ENCODE measurements at regions not wholly inside any gene's neighbourhood (a gene's known extent, or its start where the extent isn't known, plus 50 kb on each side); places are given as distances from the start of the nearest gene placed in this dataset.

DNA sequence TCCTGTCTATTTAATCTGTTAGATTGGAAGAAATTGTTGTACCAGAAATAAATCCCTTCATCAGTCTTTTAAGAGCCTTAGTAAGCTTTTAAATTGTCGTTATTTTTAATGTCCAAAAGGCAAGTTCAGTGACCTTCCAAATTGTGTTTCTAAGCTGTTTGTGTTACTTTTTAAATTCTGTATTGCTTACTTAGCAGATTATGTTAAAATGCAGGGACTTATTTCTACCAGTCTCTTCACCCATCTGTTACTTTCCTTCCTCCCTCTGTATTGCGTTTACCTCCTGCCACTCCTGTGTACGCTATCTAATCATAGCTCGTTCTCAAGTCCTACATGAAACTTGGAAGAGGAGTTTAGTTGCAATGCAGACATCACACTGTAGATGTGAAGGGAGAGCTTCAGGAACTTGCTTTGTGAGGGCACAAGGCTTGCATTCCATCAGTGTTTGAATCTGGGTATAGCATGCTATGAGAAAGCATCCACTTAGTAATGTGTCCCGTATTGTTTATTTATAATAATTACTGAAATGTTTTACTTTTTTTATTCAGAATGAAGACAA, 406.5 kb upstream of the RGS6 start:
- no peak overlapping the region for H3K4me3 ChIP-seq (ENCODE audit: low read depth, low read length)

- H3K4me3 ChIP-seq (ENCODE audit: low read depth, low read length), result no peak overlapping the region
These were observed 405.8 kb upstream of the RGS6 start for GRCh38 chr14:71526388-71526787.

DNA sequence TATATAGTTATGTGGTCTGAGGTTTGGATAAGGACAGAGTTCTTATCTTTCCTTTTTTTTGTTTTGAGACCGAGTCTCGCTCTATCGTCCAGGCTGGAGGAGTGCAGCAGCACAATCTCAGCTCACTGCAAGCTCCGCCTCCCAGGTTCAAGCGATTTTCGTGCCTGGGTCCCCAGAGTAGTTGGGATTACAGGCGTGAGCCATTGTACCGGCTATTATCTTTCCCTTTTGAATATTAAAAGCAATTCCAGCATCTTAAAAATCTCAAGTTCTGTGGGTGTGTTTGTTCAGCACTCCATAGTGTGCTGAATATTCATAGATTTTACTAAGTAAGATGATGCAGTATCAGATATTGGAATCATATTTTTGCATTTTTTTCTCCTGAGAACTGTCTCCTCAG, 404.4 kb upstream of the RGS6 start:
- H3K4me3 ChIP-seq (ENCODE audit: low read depth, low read length), result no peak overlapping the region

DNA sequence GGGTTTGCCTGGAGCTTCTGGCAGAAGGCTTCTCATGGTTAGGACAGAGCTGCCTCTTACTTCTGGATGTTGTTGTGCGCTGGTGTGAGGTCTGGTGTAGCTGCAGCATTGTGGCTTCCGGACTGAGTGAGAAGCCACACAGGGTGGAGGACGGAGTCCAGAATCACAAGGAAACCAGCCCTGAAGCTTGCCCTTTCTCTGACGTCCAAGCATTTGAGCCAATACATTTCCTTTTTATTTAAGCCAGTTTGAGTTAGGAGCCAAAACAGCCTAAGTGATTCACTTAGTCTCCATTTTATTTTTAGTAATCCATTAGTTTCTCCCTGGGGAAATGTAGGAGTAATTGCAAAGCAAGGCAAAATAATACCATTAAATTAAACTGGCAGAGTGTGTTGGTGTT, 402.4 kb upstream of the RGS6 start:
- no peak overlapping the region for H3K4me3 ChIP-seq (ENCODE audit: low read depth, low read length)

DNA sequence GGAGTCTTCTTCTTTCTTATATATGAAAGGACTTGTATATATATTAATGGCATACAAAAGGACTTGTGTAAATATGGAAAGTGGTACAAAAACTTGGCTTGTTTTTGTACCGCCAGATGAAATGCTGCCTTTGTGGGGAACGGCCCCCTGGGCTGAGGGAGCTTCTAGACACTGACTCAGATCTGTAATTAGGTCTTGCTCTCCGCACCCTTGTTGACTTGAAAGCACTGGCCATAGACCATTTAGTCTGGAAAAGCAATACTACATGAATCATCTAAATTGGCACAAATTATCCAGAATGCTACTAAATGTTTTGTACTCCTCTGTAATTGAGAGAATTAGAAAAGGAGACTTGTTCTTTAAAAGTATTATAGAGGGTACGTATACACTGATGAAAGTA, 399.9 kb upstream of the RGS6 start:
- no peak overlapping the region for H3K4me3 ChIP-seq (ENCODE audit: low read depth, low read length)

GRCh38 chr14:71532790-71533189, 399.4 kb upstream of the RGS6 start:
- H3K4me3 ChIP-seq (ENCODE audit: low read depth, low read length), result no peak overlapping the region

DNA sequence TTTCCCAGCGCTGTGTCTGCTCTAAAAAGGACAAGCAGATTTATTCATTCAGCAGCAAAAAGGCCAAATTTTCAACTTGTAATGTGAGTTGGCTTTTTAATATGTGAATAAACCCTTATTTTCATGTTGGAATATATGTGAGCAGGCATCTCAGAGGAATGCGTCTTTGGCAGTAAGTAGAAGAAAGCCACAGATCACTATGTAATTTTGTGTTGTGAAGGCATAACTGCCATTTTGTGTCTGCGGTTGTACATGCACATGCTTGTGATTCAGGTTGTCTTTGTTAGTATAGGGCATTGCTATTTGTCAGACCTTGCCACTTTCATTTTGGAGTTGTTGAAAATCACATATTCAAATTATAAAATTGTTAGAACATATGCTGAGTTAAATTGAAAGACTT, 398.8 kb upstream of the RGS6 start:
- no peak overlapping the region for H3K4me3 ChIP-seq (ENCODE audit: low read depth, low read length)

GRCh38 chr14:71533800-71534199, 398.4 kb upstream of the RGS6 start:
- no peak overlapping the region for H3K4me3 ChIP-seq (ENCODE audit: low read depth, low read length)

- no peak overlapping the region for H3K4me3 ChIP-seq (ENCODE audit: low read depth, low read length)
These were observed 397.7 kb upstream of the RGS6 start for GRCh38 chr14:71534506-71534905.

DNA sequence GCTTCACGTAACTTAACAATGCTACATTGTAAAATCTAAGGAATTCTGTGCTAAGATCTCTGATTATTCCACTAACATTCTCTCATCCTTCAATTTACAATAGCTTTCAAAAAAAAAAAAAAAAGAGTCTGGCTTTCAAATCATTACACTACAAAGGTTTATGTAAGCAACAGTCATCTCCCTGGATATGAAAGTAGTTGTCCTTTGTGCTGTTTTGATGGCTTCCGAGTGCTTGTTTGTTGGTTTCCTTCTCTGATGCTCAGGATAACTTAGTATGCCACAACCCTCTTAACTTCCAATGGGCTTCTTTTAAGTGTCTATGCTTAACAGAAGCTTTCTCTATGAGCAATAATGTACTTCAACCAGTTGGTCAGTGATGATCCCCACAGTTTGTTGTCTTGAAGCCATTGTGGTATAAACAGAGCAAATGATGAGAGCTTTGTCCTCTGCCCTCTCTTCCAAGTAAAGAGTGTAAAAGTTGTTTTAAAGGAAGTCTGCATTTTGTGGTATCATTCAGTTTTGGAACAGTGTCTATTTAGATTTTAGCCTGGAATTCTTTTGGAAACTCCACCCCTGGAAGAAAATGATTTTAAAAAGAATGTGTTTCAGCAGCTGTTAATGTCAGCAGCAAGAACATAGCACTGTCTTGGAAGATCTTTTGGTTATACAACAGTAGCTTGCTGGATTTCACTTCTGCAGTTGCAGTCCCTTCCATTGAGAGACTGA, 396.1 kb upstream of the RGS6 start:
- no peak overlapping the region for H3K4me3 ChIP-seq (ENCODE audit: low read depth, low read length)

GRCh38 chr14:71536927-71537772, 395.1 kb upstream of the RGS6 start:
- H3K4me3 ChIP-seq (ENCODE audit: low read depth, low read length), result no peak overlapping the region

GRCh38 chr14:71538288-71538687, 393.9 kb upstream of the RGS6 start:
- no peak overlapping the region for H3K4me3 ChIP-seq (ENCODE audit: low read depth, low read length)

GRCh38 chr14:71538938-71539649, 393.1 kb upstream of the RGS6 start:
- no peak overlapping the region for H3K4me3 ChIP-seq (ENCODE audit: low read depth, low read length)

- no peak overlapping the region for H3K4me3 ChIP-seq (ENCODE audit: low read depth, low read length)
These were observed 392.5 kb upstream of the RGS6 start for GRCh38 chr14:71539650-71540285.

GRCh38 chr14:71541271-71541670, 391.0 kb upstream of the RGS6 start:
- no peak overlapping the region for H3K4me3 ChIP-seq (ENCODE audit: low read depth, low read length)

DNA sequence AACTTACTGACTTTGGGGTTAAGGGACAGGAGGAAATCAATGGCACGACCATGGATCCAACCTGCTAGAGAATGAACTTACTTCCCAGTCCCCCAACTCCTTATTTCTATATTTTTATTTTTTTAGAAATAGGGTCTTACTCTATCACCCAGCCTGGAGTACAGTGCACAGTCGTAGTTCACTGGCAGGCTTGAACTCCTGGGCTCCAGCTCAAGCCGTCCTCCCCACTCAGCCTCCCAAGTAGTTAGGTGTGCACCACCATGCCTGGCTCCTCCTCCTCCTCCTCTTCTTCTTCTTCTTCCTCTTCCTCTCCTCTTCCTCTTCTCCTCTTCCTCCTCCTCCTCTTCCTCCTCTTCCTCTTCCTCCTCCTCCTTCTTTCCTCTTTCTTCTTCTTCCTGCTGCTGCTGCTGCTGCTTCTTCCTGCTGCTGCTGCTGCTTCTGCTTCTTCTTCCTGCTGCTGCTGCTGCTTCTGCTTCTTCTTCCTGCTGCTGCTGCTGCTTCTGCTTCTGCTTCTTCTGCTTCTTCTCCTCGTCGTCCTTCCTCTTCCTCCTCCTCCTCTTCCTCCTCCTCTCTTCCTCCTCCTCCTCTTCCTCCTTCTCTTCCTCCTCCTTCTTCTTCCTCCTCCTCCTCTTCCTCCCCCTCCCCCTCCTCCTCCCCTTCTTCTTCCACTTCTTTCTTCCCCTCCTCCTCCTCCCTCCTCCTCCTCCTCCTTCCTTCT, 390.1 kb upstream of the RGS6 start:
- no peak overlapping the region for H3K4me3 ChIP-seq (ENCODE audit: low read depth, low read length)

GRCh38 chr14:71549421-71550050, 382.7 kb upstream of the RGS6 start:
- no peak overlapping the region for H3K4me3 ChIP-seq (ENCODE audit: low read depth, low read length)

- no peak overlapping the region for H3K4me3 ChIP-seq (ENCODE audit: low read depth, low read length)
These were observed 381.9 kb upstream of the RGS6 start for GRCh38 chr14:71550367-71550766.

DNA sequence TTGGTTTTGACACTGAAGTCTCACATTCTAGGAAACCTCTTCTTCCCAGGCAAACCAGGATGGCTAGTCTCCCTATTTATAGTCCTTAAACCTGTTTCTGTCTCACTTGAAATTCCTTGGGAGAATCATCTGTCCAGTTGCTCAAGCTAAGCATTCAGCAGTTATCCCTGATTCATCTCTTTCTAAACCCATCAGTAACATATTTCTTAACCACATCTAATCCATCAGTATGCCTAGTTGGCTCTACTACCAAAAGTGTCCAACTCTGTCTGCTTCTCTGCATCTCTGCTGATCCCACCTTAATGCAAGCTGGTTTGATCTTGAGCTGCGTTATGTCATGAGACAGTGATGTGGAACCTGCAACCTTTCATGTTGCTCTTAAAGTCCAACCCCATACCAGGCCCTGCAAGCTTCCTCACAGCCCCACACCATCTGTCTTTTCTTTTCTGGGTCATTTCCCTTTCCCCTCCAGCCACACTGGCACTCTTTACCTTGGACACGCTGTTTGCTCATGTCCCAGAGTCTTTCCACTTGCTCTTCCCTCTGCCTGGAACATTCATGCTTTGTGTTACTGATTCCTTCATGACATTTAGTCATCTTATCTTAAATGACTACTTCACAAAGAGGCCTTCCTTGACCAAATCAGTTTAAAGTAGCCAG, 380.8 kb upstream of the RGS6 start:
- no peak overlapping the region for H3K4me3 ChIP-seq (ENCODE audit: low read depth, low read length)
